ENCODE measurements at regions not wholly inside any gene's neighbourhood (a gene's known extent, or its start where the extent isn't known, plus 50 kb on each side); places are given as distances from the start of the nearest gene placed in this dataset.

DNA sequence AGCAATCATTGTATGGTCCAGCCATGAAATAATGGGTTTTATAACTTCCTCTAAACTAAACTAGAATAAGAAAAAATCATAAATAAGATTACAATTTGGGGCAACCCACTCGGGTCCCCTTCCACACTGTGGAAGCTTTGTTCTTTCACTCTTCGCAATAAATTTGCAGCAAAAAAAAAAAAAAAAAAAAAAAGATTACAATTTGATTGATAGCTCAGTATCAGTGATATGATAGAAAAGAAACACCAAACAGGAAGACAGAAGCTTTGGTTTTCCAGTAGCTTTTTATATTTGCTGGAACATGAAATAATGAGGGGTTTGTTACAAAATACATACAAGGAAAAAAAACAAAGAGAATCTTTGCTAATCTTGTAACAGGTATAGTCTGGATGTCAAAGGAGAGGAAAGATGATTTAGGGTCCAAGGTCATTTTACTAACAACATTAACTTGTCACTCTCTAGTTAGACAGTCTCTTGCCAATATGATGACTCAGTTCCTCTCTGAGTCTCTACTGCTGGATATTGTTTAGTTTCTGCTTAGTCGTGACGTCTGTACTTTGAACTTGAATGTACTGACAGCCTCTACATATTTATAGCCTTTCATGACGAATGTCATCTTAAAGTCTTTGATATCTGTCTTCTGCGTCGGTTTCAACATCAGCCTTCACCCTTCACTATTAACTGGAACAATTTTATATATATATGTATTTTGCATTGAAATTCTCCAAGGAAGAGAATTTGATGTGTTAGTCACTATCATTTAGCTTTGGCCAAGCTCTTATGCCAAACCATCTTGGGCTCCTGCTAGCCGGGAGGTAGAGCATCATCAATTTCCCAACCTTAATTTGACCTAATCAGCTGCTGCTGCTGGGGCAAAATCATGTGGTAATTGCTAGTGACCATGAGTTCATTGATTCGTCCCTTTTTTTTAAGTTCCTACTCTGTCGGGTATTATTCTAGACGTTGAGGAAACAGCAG is 213.1 kb upstream of the STXBP5 start:
- no peak for DNase-seq (ENCODE audit: low spot score in 2 of 2)
- H3K4me3 ChIP-seq (ENCODE audit: low read depth, poor library complexity, severe bottlenecking) = no peak overlapping the region
- TF ChIP-seq POLR2A (IDR thresholded peaks at IDR 0.05) = no peak
- TF ChIP-seq, protein P1, sequence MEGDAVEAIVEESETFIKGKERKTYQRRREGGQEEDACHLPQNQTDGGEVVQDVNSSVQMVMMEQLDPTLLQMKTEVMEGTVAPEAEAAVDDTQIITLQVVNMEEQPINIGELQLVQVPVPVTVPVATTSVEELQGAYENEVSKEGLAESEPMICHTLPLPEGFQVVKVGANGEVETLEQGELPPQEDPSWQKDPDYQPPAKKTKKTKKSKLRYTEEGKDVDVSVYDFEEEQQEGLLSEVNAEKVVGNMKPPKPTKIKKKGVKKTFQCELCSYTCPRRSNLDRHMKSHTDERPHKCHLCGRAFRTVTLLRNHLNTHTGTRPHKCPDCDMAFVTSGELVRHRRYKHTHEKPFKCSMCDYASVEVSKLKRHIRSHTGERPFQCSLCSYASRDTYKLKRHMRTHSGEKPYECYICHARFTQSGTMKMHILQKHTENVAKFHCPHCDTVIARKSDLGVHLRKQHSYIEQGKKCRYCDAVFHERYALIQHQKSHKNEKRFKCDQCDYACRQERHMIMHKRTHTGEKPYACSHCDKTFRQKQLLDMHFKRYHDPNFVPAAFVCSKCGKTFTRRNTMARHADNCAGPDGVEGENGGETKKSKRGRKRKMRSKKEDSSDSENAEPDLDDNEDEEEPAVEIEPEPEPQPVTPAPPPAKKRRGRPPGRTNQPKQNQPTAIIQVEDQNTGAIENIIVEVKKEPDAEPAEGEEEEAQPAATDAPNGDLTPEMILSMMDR (IDR thresholded peaks at IDR 0.05) = no peak
- 66 to 72% methylated on average over 11 of the region's 11 CpGs for WGBS, 2 donors
- intact Hi-C loops (cut with DNase I; ENCODE audit: low total_unique reads) = no loop called here

DNA sequence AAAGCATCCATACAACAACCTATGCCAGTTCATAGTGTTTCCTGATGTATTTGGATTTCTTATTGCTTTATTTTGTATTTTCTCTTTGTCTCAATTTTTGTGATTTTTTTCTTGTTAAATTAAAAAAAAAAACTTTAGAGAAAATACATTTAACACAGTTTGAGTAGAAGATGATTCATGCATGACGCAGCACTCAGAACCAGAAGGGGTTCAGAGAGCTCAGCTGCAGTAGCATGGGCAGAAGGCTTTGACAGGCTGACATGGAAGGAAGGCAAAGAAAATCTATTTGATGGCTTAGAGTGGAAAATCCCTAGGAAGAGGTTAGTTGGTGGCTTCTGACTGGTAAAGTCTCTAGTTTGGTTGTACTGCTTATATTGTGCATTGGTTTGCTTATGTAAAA is 207.2 kb upstream of the STXBP5 start:
- DNase-seq (ENCODE audit: low spot score in 2 of 2) = no peak
- no peak for TF ChIP-seq POLR2A (IDR thresholded peaks at IDR 0.05)
- TF ChIP-seq, protein P1 (IDR thresholded peaks at IDR 0.05) = no peak
- H3K4me3 ChIP-seq (ENCODE audit: low read depth, poor library complexity, severe bottlenecking) = no peak overlapping the region
- intact Hi-C loops (cut with DNase I; ENCODE audit: low total_unique reads) = no loop called here
- 93 to 94% methylated on average over 1 of the region's 1 CpG for WGBS, 2 donors

DNA sequence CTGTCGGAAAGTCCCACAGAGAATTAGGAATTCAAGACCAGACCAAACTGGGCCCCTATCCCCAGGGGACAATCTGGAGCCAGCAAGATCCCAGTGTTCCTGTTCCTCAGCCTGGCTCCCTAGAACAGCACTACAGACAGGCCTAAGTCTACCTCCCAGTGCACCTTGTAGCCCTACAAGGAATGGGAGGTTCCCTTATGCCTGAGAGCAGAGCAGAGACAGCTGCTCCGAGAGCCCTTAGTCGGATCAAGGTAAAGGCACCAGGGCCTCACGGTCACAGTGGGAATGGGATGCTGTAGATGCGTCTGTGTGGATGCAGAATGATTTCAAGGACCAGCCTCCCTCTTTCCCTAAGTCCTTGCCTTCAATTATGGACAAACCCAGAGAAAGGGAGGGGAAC is 204.5 kb upstream of the STXBP5 start:
- TF ChIP-seq POLR2A (IDR thresholded peaks at IDR 0.05) = no peak
- TF ChIP-seq, protein P1 (IDR thresholded peaks at IDR 0.05) = no peak
- WGBS, 2 donors = 88 to 89% methylated on average over 5 of the region's 5 CpGs
- DNase-seq (ENCODE audit: low spot score in 2 of 2) = no peak
- intact Hi-C loops (cut with DNase I; ENCODE audit: low total_unique reads) = no loop called here
- H3K4me3 ChIP-seq (ENCODE audit: low read depth, poor library complexity, severe bottlenecking) = no peak overlapping the region

DNA sequence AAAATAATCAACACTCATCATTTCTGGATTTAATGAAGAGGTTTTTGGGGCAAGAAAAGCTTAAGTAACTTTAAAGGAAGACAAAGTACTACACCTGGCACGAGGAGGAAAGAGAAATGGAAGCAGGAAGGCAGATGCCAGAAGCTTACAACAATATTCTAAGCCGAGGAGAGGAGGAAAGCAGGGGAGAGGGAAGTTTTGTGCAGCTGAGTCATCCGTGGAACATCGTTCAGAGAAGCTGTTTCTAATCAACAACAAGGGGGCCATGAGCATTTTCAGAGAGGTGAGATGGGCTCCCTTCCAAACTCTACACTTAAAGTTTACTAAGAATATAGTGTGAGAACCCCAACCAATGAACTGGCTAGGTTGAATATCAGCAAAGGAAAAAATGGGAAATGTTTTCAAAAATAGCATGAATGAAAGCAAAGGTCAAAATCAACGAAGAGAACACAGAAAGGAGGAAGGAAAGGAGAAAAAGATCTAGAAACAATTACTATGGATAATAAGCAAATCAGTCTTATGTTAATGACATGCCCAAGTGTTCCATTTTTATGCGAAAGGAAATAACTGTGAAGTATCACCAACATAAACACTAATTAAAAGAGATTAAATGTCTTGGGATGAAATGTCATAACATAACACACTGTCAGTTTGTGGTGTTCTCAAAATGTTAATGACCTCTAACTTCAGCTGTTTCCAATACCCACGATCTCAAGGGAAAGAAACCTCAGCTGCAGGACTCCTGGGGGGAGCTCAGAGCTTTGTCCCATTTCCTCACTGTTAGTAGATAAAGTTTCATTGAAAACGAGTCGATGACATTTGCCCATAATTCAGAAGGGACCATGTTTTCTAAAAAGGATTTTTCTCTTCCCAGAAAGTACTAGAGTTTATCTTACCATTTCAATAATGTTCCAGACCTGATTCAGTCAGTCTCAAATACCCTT is 203.4 kb upstream of the STXBP5 start:
- H3K4me3 ChIP-seq (ENCODE audit: low read depth, poor library complexity, severe bottlenecking) = no peak overlapping the region
- intact Hi-C loops (cut with DNase I; ENCODE audit: low total_unique reads) = no loop called here
- 23 to 33% methylated on average over 9 of the region's 9 CpGs for WGBS, 2 donors
- no peak for DNase-seq (ENCODE audit: low spot score in 2 of 2)
- TF ChIP-seq, protein P1 (IDR thresholded peaks at IDR 0.05) = no peak
- no peak for TF ChIP-seq POLR2A (IDR thresholded peaks at IDR 0.05)

DNA sequence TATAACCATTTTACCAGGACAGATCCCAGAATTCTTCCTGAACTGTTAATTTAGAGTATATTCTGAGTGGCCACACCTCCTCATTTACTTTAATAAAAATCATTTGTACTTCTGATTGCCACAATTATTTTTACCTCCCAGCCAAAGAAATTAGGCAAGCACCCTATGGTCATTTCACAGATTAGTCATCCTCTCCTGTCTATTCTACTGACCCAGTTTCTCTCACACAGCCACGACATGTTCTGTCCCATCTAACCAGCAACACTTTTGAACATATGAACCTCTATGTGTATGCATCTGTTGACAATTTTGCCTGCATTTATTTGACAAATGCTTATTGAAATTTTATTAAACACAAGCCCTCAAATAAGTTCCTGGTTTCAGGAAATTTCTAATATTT is 202.6 kb upstream of the STXBP5 start:
- no peak for DNase-seq (ENCODE audit: low spot score in 2 of 2)
- no peak for TF ChIP-seq POLR2A (IDR thresholded peaks at IDR 0.05)
- TF ChIP-seq, protein P1 (IDR thresholded peaks at IDR 0.05) = no peak
- 24 to 35% methylated on average over 1 of the region's 1 CpG for WGBS, 2 donors
- intact Hi-C loops (cut with DNase I; ENCODE audit: low total_unique reads) = no loop called here
- H3K4me3 ChIP-seq (ENCODE audit: low read depth, poor library complexity, severe bottlenecking) = no peak overlapping the region
